GM23338 (cell line): ENCODE measurements at regions not wholly inside any gene's neighbourhood (a gene's known extent, or its start where the extent isn't known, plus 50 kb on each side); places are given as distances from the start of the nearest gene placed in this dataset.
A peak's percentile ranks its signal among the peaks of the same experiment; 100 is the strongest.

Source experiments
- ATAC-seq: fragments of 200-7000 bp; cut with Tn5 transposase; 3 replicates; pipeline ENCODE4 v1.9.1; 2020
- DNase-seq: peaks from one replicate; pipeline ENCODE4 v3.0.0-alpha.2; 2015; ENCODE audit warnings: low spot score
- H2AFZ ChIP-seq: fragments of 200-600 bp; sonication (generic); 2 replicates; pipeline ENCODE4 v1.8.0; 2016; ENCODE audit warnings: antibody characterized with exemption, mild to moderate bottlenecking, moderate library complexity
- H3F3A ChIP-seq: fragments of 200-600 bp; sonication (generic); replicated peaks from 2 replicates; pipeline ENCODE4 v1.8.0; 2017; ENCODE audit warnings: antibody characterized with exemption, mixed run types, low read depth
- H3K27ac ChIP-seq: fragments of 200-600 bp; sonication (generic); 2 replicates; pipeline ENCODE4 v1.6.1; 2016; ENCODE audit warnings: low read depth
- H3K27me3 ChIP-seq: fragments of 200-600 bp; sonication (generic); 2 replicates; pipeline ENCODE4 v1.8.0; 2016; ENCODE audit warnings: mild to moderate bottlenecking, mixed run types, moderate library complexity; ENCODE audit not compliant: insufficient read depth
- H3K36me3 ChIP-seq: fragments of 200-600 bp; sonication (generic); 2 replicates; pipeline ENCODE4 v1.8.0; 2016; ENCODE audit warnings: mild to moderate bottlenecking; ENCODE audit not compliant: insufficient read depth
- H3K4me1 ChIP-seq: fragments of 200-600 bp; sonication (generic); 2 replicates; pipeline ENCODE4 v1.8.0; 2016; ENCODE audit warnings: mild to moderate bottlenecking, moderate library complexity; ENCODE audit not compliant: insufficient read depth
- H3K4me2 ChIP-seq: fragments of 200-600 bp; sonication (generic); 2 replicates; pipeline ENCODE4 v1.7.1; 2017; ENCODE audit warnings: mixed run types
- H3K4me3 ChIP-seq: fragments of 200-600 bp; sonication (generic); 2 replicates; pipeline ENCODE4 v1.6.1; 2016; ENCODE audit warnings: mixed run types
- H3K79me2 ChIP-seq: fragments of 200-600 bp; sonication (generic); replicated peaks from 2 replicates; pipeline ENCODE4 v1.8.0; 2017; ENCODE audit warnings: mild to moderate bottlenecking; ENCODE audit not compliant: insufficient read depth
- H3K9me2 ChIP-seq: fragments of 200-600 bp; sonication (generic); 2 replicates; pipeline ENCODE4 v1.8.0; 2017; ENCODE audit not compliant: insufficient read depth
- H4K20me1 ChIP-seq: fragments of 200-600 bp; sonication (generic); replicated peaks from 2 replicates; pipeline ENCODE4 v1.8.0; 2017; ENCODE audit warnings: mild to moderate bottlenecking; ENCODE audit not compliant: insufficient read depth
- H3K27ac Mint-ChIP-seq: 2 replicates; pipeline ENCODE4 v1.8.0; 2020; ENCODE audit warnings: inconsistent platforms, mild to moderate bottlenecking, moderate library complexity, mixed read lengths
- H3K27me3 Mint-ChIP-seq: 3 replicates; pipeline ENCODE4 v1.8.0; 2022; ENCODE audit warnings: low read depth, mild to moderate bottlenecking, moderate library complexity, mixed read lengths, inconsistent platforms; ENCODE audit not compliant: insufficient read depth, poor library complexity
- H3K36me3 Mint-ChIP-seq: 3 replicates; pipeline ENCODE4 v1.8.0; 2021; ENCODE audit warnings: low read depth, mild to moderate bottlenecking, inconsistent platforms, moderate library complexity, mixed read lengths
- H3K4me1 Mint-ChIP-seq: 3 replicates; pipeline ENCODE4 v1.8.0; 2020; ENCODE audit warnings: mild to moderate bottlenecking, inconsistent platforms, mixed read lengths
- H3K4me3 Mint-ChIP-seq: 3 replicates; pipeline ENCODE4 v1.8.0; 2021; ENCODE audit warnings: moderate library complexity, mild to moderate bottlenecking, inconsistent platforms, mixed read lengths
- H3K9me3 Mint-ChIP-seq: 3 replicates; pipeline ENCODE4 v1.8.0; 2020; ENCODE audit warnings: moderate library complexity, mild to moderate bottlenecking, inconsistent platforms, mixed read lengths
- CREB1 ChIP-seq: fragments of 250-450 bp; sonication (Bioruptor Pico); IDR thresholded peaks from 2 replicates; pipeline ENCODE4 v1.5.0; 2020; ENCODE audit warnings: low read depth, mild to moderate bottlenecking, moderate library complexity
- CTCF ChIP-seq, 2 experiments: fragments of 200-600 bp in 1 of 2; sonication (generic) in 1 of 2; conservative IDR thresholded peaks; 2 replicates each; pipeline versions ENCODE4 v1.5.1 to v1.6.1; 2016 to 2017; ENCODE audit warnings: antibody characterized with exemption in 2 of 2, low read depth in 2 of 2, mild to moderate bottlenecking in 2 of 2, moderate library complexity in 1 of 2
- ETS1 ChIP-seq: IDR thresholded peaks from 2 replicates; pipeline ENCODE4 v1.6.1; 2016; ENCODE audit warnings: antibody characterized with exemption
- EZH2 ChIP-seq: fragments of 200-600 bp; sonication (generic); IDR thresholded peaks from one replicate; pipeline ENCODE4 v1.8.0; 2017; ENCODE audit warnings: antibody characterized with exemption, mild to moderate bottlenecking, low read depth; ENCODE audit not compliant: unreplicated experiment
- EZH2phosphoT487 ChIP-seq: fragments of 200-600 bp; sonication (generic); IDR thresholded peaks from one replicate; pipeline ENCODE4 v1.8.1; 2018; ENCODE audit warnings: antibody characterized with exemption; ENCODE audit not compliant: unreplicated experiment
- JUNB ChIP-seq: IDR thresholded peaks from one replicate; pipeline ENCODE4 v1.6.1; 2016; ENCODE audit warnings: antibody characterized with exemption; ENCODE audit not compliant: unreplicated experiment
- NANOG ChIP-seq: IDR thresholded peaks from 2 replicates; pipeline ENCODE4 v1.6.1; 2016; ENCODE audit warnings: antibody characterized with exemption, borderline replicate concordance
- POLR2AphosphoS5 ChIP-seq: IDR thresholded peaks from 2 replicates; pipeline ENCODE4 v1.6.1; 2016; ENCODE audit warnings: antibody characterized with exemption, low read depth
- REST ChIP-seq: IDR thresholded peaks from one replicate; pipeline ENCODE4 v1.6.1; 2018; ENCODE audit warnings: antibody characterized with exemption; ENCODE audit not compliant: unreplicated experiment
- STAT1 ChIP-seq: IDR thresholded peaks from one replicate; pipeline ENCODE4 v1.6.1; 2016; ENCODE audit warnings: antibody characterized with exemption; ENCODE audit not compliant: unreplicated experiment
- ZNF114 ChIP-seq: fragments of 250-450 bp; sonication (Bioruptor Pico); IDR thresholded peaks from 2 replicates; pipeline ENCODE4 v1.5.0; 2020; ENCODE audit warnings: mild to moderate bottlenecking, moderate library complexity
- ZNF331 ChIP-seq: fragments of 250-450 bp; sonication (Bioruptor Pico); IDR thresholded peaks from 2 replicates; pipeline ENCODE4 v1.5.0; 2020; ENCODE audit warnings: low read depth, mild to moderate bottlenecking, moderate library complexity
- ZNF462 ChIP-seq: fragments of 250-450 bp; sonication (Bioruptor Pico); IDR thresholded peaks from 2 replicates; pipeline ENCODE4 v1.5.0; 2020; ENCODE audit warnings: mild to moderate bottlenecking, moderate library complexity

- Histone ChIP-seq H3K4me1 (no peaks in the 10 kb centered on the region), H4K20me1 (no peaks in the 10 kb centered on the region), H2AFZ (no peak overlapping the region), H3K9me2 (no peaks in the 10 kb centered on the region), H3K27me3 (no peaks in the 10 kb centered on the region), H3K36me3 (no peaks in the 10 kb centered on the region), H3F3A (no peaks in the 10 kb centered on the region), H3K4me2 (no peak overlapping the region), H3K4me3 (no peak overlapping the region), H3K79me2 (no peaks in the 10 kb centered on the region), H3K27ac (no peak overlapping the region)
- Mint-ChIP-seq H3K36me3 (no peaks in the 10 kb centered on the region), H3K27me3 (no peaks in the 10 kb centered on the region), H3K9me3 (no peaks in the 10 kb centered on the region), H3K4me1 (no peaks in the 10 kb centered on the region; the same call in 2 of the 3 replicates), H3K4me3 (no peak overlapping the region), H3K27ac (peak overlapping the region; percentile 65)
- DNase-seq (peak; percentile 12), ATAC-seq (peak; percentile 29; the same call in 1 of the 3 replicates)
- TF ChIP-seq JUNB, result no peak
- no peak for TF ChIP-seq EZH2phosphoT487
- TF ChIP-seq REST, result no peak
- no peak for TF ChIP-seq ZNF114
- no peak for TF ChIP-seq EZH2
- no peak for TF ChIP-seq POLR2AphosphoS5
- no peak for TF ChIP-seq ZNF331 (CRISPR knock-in tag)
- no peak for TF ChIP-seq ZNF462
- TF ChIP-seq CTCF (conservative IDR thresholded peaks at IDR 0.05; ENCODE audit: low read depth in 2 of 2), result no peak
- no peak for TF ChIP-seq ETS1
- no peak for TF ChIP-seq CREB1 (CRISPR knock-in tag)
- TF ChIP-seq STAT1, result no peak
- TF ChIP-seq NANOG, result no peak
These were observed 560.7 kb downstream of the DSC3 start for GRCh38 chr18:30481871-30482270.
